ENCODE measurements at regions not wholly inside any gene's neighbourhood (a gene's known extent, or its start where the extent isn't known, plus 50 kb on each side); places are given as distances from the start of the nearest gene placed in this dataset.

- no peak overlapping the region for H4K8ac ChIP-seq (ENCODE audit: low read depth, low read length)
- no peaks in the 10 kb centered on the region for H3K27me3 ChIP-seq (ENCODE audit: insufficient read depth, low read length, poor library complexity)
- no peak overlapping the region for H3K4me2 ChIP-seq (ENCODE audit: low read length)
- H3K4ac ChIP-seq (ENCODE audit: low read depth, low read length), result no peak overlapping the region
- no peak overlapping the region for H2BK15ac ChIP-seq (replicated peaks; ENCODE audit: low read depth)
- H2BK120ac ChIP-seq (ENCODE audit: low read depth, low read length), result no peak overlapping the region
- H3K79me2 ChIP-seq (ENCODE audit: control insufficient read depth, insufficient read depth, low read length), result no peaks in the 10 kb centered on the region
- H3K27ac ChIP-seq (ENCODE audit: low read depth, low read length), result no peak overlapping the region
- no peaks in the 10 kb centered on the region for H3K4me1 ChIP-seq (ENCODE audit: control insufficient read depth, low read depth, low read length)
- no peak overlapping the region for H3K9ac ChIP-seq (ENCODE audit: low read length)
- H3K4me3 ChIP-seq (ENCODE audit: low read length), result no peak overlapping the region
- no peaks in the 10 kb centered on the region for H3K36me3 ChIP-seq (ENCODE audit: control insufficient read depth, insufficient read depth, low read length)
- WGBS (ENCODE audit: extremely low coverage, insufficient coverage, low lambda C conversion rate), result no CpG with 5 or more reads among the region's 32 CpGs
- no peak for DNase-seq
- H2BK5ac ChIP-seq (ENCODE audit: low read length), result no peak overlapping the region
- H3K79me1 ChIP-seq (ENCODE audit: low read length), result no peaks in the 10 kb centered on the region
- H3K23ac ChIP-seq (ENCODE audit: low read length), result no peak overlapping the region
- no peak overlapping the region for H3K56ac ChIP-seq (ENCODE audit: low read length)
- no peak overlapping the region for H2AK5ac ChIP-seq (ENCODE audit: low read length)
- no peak overlapping the region for H4K5ac ChIP-seq (ENCODE audit: low read length)
- H3K18ac ChIP-seq (ENCODE audit: low read length), result no peak overlapping the region
These were observed 482.0 kb upstream of the NAALADL2 start for GRCh38 chr3:174377096-174377495.

GRCh38 chr3:174377684-174378083, 481.4 kb upstream of the NAALADL2 start:
- no peak overlapping the region for H3K9ac ChIP-seq (ENCODE audit: low read length)
- H2BK15ac ChIP-seq (replicated peaks; ENCODE audit: low read depth), result no peak overlapping the region
- no peak overlapping the region for H4K5ac ChIP-seq (ENCODE audit: low read length)
- no peak overlapping the region for H2BK120ac ChIP-seq (ENCODE audit: low read depth, low read length)
- no peak overlapping the region for H3K4me2 ChIP-seq (ENCODE audit: low read length)
- H3K4me1 ChIP-seq (ENCODE audit: control insufficient read depth, low read depth, low read length), result no peaks in the 10 kb centered on the region
- H3K4me3 ChIP-seq (ENCODE audit: low read length), result no peak overlapping the region
- no peak overlapping the region for H4K8ac ChIP-seq (ENCODE audit: low read depth, low read length)
- no peak overlapping the region for H3K18ac ChIP-seq (ENCODE audit: low read length)
- no CpG with 5 or more reads among the region's 13 CpGs for WGBS (ENCODE audit: extremely low coverage, insufficient coverage, low lambda C conversion rate)
- no peaks in the 10 kb centered on the region for H3K79me1 ChIP-seq (ENCODE audit: low read length)
- H2AK5ac ChIP-seq (ENCODE audit: low read length), result no peak overlapping the region
- H3K27me3 ChIP-seq (ENCODE audit: insufficient read depth, low read length, poor library complexity), result no peaks in the 10 kb centered on the region
- H3K79me2 ChIP-seq (ENCODE audit: control insufficient read depth, insufficient read depth, low read length), result no peaks in the 10 kb centered on the region
- no peak overlapping the region for H2BK5ac ChIP-seq (ENCODE audit: low read length)
- no peak overlapping the region for H3K56ac ChIP-seq (ENCODE audit: low read length)
- DNase-seq, result no peak
- no peak overlapping the region for H3K23ac ChIP-seq (ENCODE audit: low read length)
- H3K36me3 ChIP-seq (ENCODE audit: control insufficient read depth, insufficient read depth, low read length), result no peaks in the 10 kb centered on the region
- no peak overlapping the region for H3K27ac ChIP-seq (ENCODE audit: low read depth, low read length)
- H3K4ac ChIP-seq (ENCODE audit: low read depth, low read length), result no peak overlapping the region

- no peak overlapping the region for H3K27ac ChIP-seq (ENCODE audit: low read depth, low read length)
- no peak overlapping the region for H2AK5ac ChIP-seq (ENCODE audit: low read length)
- no peaks in the 10 kb centered on the region for H3K4me1 ChIP-seq (ENCODE audit: control insufficient read depth, low read depth, low read length)
- H3K9ac ChIP-seq (ENCODE audit: low read length), result no peak overlapping the region
- no peaks in the 10 kb centered on the region for H3K79me2 ChIP-seq (ENCODE audit: control insufficient read depth, insufficient read depth, low read length)
- H3K56ac ChIP-seq (ENCODE audit: low read length), result no peak overlapping the region
- no CpG with 5 or more reads among the region's 1 CpG for WGBS (ENCODE audit: extremely low coverage, insufficient coverage, low lambda C conversion rate)
- H4K5ac ChIP-seq (ENCODE audit: low read length), result no peak overlapping the region
- H3K27me3 ChIP-seq (ENCODE audit: insufficient read depth, low read length, poor library complexity), result no peaks in the 10 kb centered on the region
- H3K23ac ChIP-seq (ENCODE audit: low read length), result no peak overlapping the region
- no peak overlapping the region for H3K4me3 ChIP-seq (ENCODE audit: low read length)
- H3K79me1 ChIP-seq (ENCODE audit: low read length), result no peaks in the 10 kb centered on the region
- H3K4ac ChIP-seq (ENCODE audit: low read depth, low read length), result no peak overlapping the region
- H4K8ac ChIP-seq (ENCODE audit: low read depth, low read length), result no peak overlapping the region
- H3K4me2 ChIP-seq (ENCODE audit: low read length), result no peak overlapping the region
- no peak overlapping the region for H3K18ac ChIP-seq (ENCODE audit: low read length)
- H3K36me3 ChIP-seq (ENCODE audit: control insufficient read depth, insufficient read depth, low read length), result no peaks in the 10 kb centered on the region
- H2BK5ac ChIP-seq (ENCODE audit: low read length), result no peak overlapping the region
- no peak overlapping the region for H2BK15ac ChIP-seq (replicated peaks; ENCODE audit: low read depth)
- DNase-seq, result no peak
- H2BK120ac ChIP-seq (ENCODE audit: low read depth, low read length), result no peak overlapping the region
These were observed 476.3 kb upstream of the NAALADL2 start for GRCh38 chr3:174382878-174383277.

GRCh38 chr3:174387736-174388135, 471.4 kb upstream of the NAALADL2 start:
- H2BK120ac ChIP-seq (ENCODE audit: low read depth, low read length), result no peak overlapping the region
- DNase-seq, result no peak
- H3K4me1 ChIP-seq (ENCODE audit: control insufficient read depth, low read depth, low read length), result no peaks in the 10 kb centered on the region
- no peaks in the 10 kb centered on the region for H3K27me3 ChIP-seq (ENCODE audit: insufficient read depth, low read length, poor library complexity)
- no peak overlapping the region for H4K5ac ChIP-seq (ENCODE audit: low read length)
- no peak overlapping the region for H3K27ac ChIP-seq (ENCODE audit: low read depth, low read length)
- H3K4me3 ChIP-seq (ENCODE audit: low read length), result no peak overlapping the region
- H2BK15ac ChIP-seq (replicated peaks; ENCODE audit: low read depth), result no peak overlapping the region
- H3K36me3 ChIP-seq (ENCODE audit: control insufficient read depth, insufficient read depth, low read length), result no peaks in the 10 kb centered on the region
- H3K9ac ChIP-seq (ENCODE audit: low read length), result no peak overlapping the region
- H3K56ac ChIP-seq (ENCODE audit: low read length), result no peak overlapping the region
- no CpG with 5 or more reads among the region's 1 CpG for WGBS (ENCODE audit: extremely low coverage, insufficient coverage, low lambda C conversion rate)
- no peak overlapping the region for H2AK5ac ChIP-seq (ENCODE audit: low read length)
- H3K79me2 ChIP-seq (ENCODE audit: control insufficient read depth, insufficient read depth, low read length), result no peaks in the 10 kb centered on the region
- no peak overlapping the region for H3K4me2 ChIP-seq (ENCODE audit: low read length)
- no peak overlapping the region for H4K8ac ChIP-seq (ENCODE audit: low read depth, low read length)
- no peak overlapping the region for H3K18ac ChIP-seq (ENCODE audit: low read length)
- no peak overlapping the region for H3K23ac ChIP-seq (ENCODE audit: low read length)
- H2BK5ac ChIP-seq (ENCODE audit: low read length), result no peak overlapping the region
- no peaks in the 10 kb centered on the region for H3K79me1 ChIP-seq (ENCODE audit: low read length)
- H3K4ac ChIP-seq (ENCODE audit: low read depth, low read length), result no peak overlapping the region

GRCh38 chr3:174397848-174398247, 461.3 kb upstream of the NAALADL2 start:
- Histone ChIP-seq H4K5ac (ENCODE audit: low read length) (no peak overlapping the region), H3K4me1 (ENCODE audit: control insufficient read depth, low read depth, low read length) (no peaks in the 10 kb centered on the region), H3K23ac (ENCODE audit: low read length) (no peak overlapping the region), H3K9ac (ENCODE audit: low read length) (no peak overlapping the region), H3K36me3 (ENCODE audit: control insufficient read depth, insufficient read depth, low read length) (no peaks in the 10 kb centered on the region), H2BK5ac (ENCODE audit: low read length) (no peak overlapping the region), H3K79me2 (ENCODE audit: control insufficient read depth, insufficient read depth, low read length) (no peaks in the 10 kb centered on the region), H2AK5ac (ENCODE audit: low read length) (no peak overlapping the region), H3K27me3 (ENCODE audit: insufficient read depth, low read length, poor library complexity) (no peaks in the 10 kb centered on the region), H3K18ac (ENCODE audit: low read length) (no peak overlapping the region), H3K79me1 (ENCODE audit: low read length) (no peaks in the 10 kb centered on the region), H3K27ac (ENCODE audit: low read depth, low read length) (no peak overlapping the region), H3K4me2 (ENCODE audit: low read length) (no peak overlapping the region), H3K4me3 (ENCODE audit: low read length) (no peak overlapping the region), H4K8ac (ENCODE audit: low read depth, low read length) (no peak overlapping the region), H3K56ac (ENCODE audit: low read length) (no peak overlapping the region), H2BK120ac (ENCODE audit: low read depth, low read length) (no peak overlapping the region), H2BK15ac (replicated peaks; ENCODE audit: low read depth) (no peak overlapping the region), H3K4ac (ENCODE audit: low read depth, low read length) (no peak overlapping the region)
- DNase-seq, result peak; percentile 55

GRCh38 chr3:174398761-174399160, 460.4 kb upstream of the NAALADL2 start:
- no peak overlapping the region for H4K8ac ChIP-seq (ENCODE audit: low read depth, low read length)
- no CpG with 5 or more reads among the region's 1 CpG for WGBS (ENCODE audit: extremely low coverage, insufficient coverage, low lambda C conversion rate)
- H3K36me3 ChIP-seq (ENCODE audit: control insufficient read depth, insufficient read depth, low read length), result no peaks in the 10 kb centered on the region
- no peak overlapping the region for H2BK15ac ChIP-seq (replicated peaks; ENCODE audit: low read depth)
- H3K4ac ChIP-seq (ENCODE audit: low read depth, low read length), result no peak overlapping the region
- H3K79me1 ChIP-seq (ENCODE audit: low read length), result no peaks in the 10 kb centered on the region
- H3K18ac ChIP-seq (ENCODE audit: low read length), result no peak overlapping the region
- no peak overlapping the region for H2BK120ac ChIP-seq (ENCODE audit: low read depth, low read length)
- DNase-seq, result no peak
- H2BK5ac ChIP-seq (ENCODE audit: low read length), result no peak overlapping the region
- no peaks in the 10 kb centered on the region for H3K4me1 ChIP-seq (ENCODE audit: control insufficient read depth, low read depth, low read length)
- H3K79me2 ChIP-seq (ENCODE audit: control insufficient read depth, insufficient read depth, low read length), result no peaks in the 10 kb centered on the region
- no peak overlapping the region for H4K5ac ChIP-seq (ENCODE audit: low read length)
- H3K4me3 ChIP-seq (ENCODE audit: low read length), result no peak overlapping the region
- no peak overlapping the region for H3K23ac ChIP-seq (ENCODE audit: low read length)
- no peak overlapping the region for H3K56ac ChIP-seq (ENCODE audit: low read length)
- H3K27ac ChIP-seq (ENCODE audit: low read depth, low read length), result no peak overlapping the region
- H3K4me2 ChIP-seq (ENCODE audit: low read length), result no peak overlapping the region
- no peak overlapping the region for H2AK5ac ChIP-seq (ENCODE audit: low read length)
- no peaks in the 10 kb centered on the region for H3K27me3 ChIP-seq (ENCODE audit: insufficient read depth, low read length, poor library complexity)
- H3K9ac ChIP-seq (ENCODE audit: low read length), result no peak overlapping the region

Measured in mesendoderm (in vitro differentiated cells).